Psoas muscle (tissue), 7 donors: ENCODE measurements at regions not wholly inside any gene's neighbourhood (a gene's known extent, or its start where the extent isn't known, plus 50 kb on each side); places are given as distances from the start of the nearest gene placed in this dataset.

Experiments used
- ATAC-seq, 4 donors: fragments of 200-7000 bp; cut with Tn5 transposase; one replicate each; pipeline ENCODE4 v1.9.1; 2020; ENCODE audit warnings: moderate library complexity in 3 of 4, mild to moderate bottlenecking in 2 of 4
- DNase-seq, 2 donors: peaks; one replicate each; pipeline ENCODE4 v3.0.0-alpha.2; 2020
- H3K27ac ChIP-seq: fragments of 200-600 bp; one replicate; pipeline ENCODE4 v1.8.0; 2022
- H3K27me3 ChIP-seq, 3 donors: fragments of 200-600 bp in 1 of 3; one replicate each; pipeline versions ENCODE4 v1.6.1 to v1.8.0; 2013 to 2022; ENCODE audit warnings: low read length in 2 of 3, mild to moderate bottlenecking in 2 of 3, moderate library complexity in 1 of 3; ENCODE audit not compliant: insufficient read depth in 3 of 3
- H3K36me3 ChIP-seq, 2 donors: fragments of 200-600 bp in 1 of 2; one replicate each; pipeline versions ENCODE4 v1.6.1 to v1.8.0; 2013 to 2022; ENCODE audit warnings: low read depth in 1 of 2, mild to moderate bottlenecking in 1 of 2, moderate library complexity in 1 of 2; ENCODE audit not compliant: insufficient read depth in 1 of 2
- H3K4me1 ChIP-seq: fragments of 200-600 bp; one replicate; pipeline ENCODE4 v1.8.0; 2022
- H3K4me3 ChIP-seq: fragments of 200-600 bp; one replicate; pipeline ENCODE4 v1.8.0; 2022; ENCODE audit warnings: mild to moderate bottlenecking
- H3K9me3 ChIP-seq: fragments of 200-600 bp; one replicate; pipeline ENCODE4 v1.8.0; 2022
- WGBS, 3 donors: extraction: QIAGEN DNeasy Blood & Tissue Kit; methylation state at CpG; one replicate each; pipeline versions ENCODE4 v1.1.6 to v1.1.7; 2013; 5-methylcytosine and 5-hydroxymethylcytosine counted together
- intact Hi-C, 2 donors: fragments of 100-400 bp; cut with DNase I; formaldehyde crosslinking; loops; one replicate each; pipeline versions ENCODE4 v1.11.0 to v1.14.2; 2022
- TF ChIP-seq, protein P1 (sequence below): fragments of 200-600 bp; IDR thresholded peaks from one replicate; pipeline ENCODE4 v1.8.0; 2022; ENCODE audit warnings: antibody characterized with exemption
- donor health status: healthy with polysubstance abuse.
- donor health status: DM: no; HTN: no; CAD: no; lungs with moderate emphysema.
- donor health status: Bipolar disorder and iron deficiency.
- donor health status: healthy.
- donor health status: DM: yes; HTN: yes; CAD: no.
- donor health status: DM: no; HTN: no; CAD: no.
- donor health status: DM: yes; HTN: yes; CAD: no.

DNA sequence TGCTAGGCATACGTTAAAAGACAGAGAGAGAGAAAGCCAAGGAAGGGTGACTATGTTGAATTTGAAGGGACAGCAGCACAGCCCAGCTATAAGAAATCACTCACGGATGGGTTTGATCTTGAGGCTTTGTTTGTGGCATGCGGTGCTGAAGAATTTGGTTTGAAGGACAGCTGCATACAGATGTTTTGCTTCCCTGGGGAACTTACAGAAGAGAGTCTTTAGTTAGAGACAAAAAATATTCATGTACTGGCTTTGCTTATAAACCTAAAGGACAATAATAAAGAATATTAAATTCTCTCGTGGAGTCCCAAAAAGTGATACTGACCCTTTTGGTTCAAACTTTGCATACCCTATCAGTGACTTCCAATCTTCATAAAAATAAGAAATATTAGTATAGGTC is 491.4 kb downstream of the NEBL start:
- no peaks in the 10 kb centered on the region for H3K9me3 ChIP-seq
- H3K4me1 ChIP-seq = no peaks in the 10 kb centered on the region
- no peak overlapping the region for H3K4me3 ChIP-seq
- TF ChIP-seq, protein P1, sequence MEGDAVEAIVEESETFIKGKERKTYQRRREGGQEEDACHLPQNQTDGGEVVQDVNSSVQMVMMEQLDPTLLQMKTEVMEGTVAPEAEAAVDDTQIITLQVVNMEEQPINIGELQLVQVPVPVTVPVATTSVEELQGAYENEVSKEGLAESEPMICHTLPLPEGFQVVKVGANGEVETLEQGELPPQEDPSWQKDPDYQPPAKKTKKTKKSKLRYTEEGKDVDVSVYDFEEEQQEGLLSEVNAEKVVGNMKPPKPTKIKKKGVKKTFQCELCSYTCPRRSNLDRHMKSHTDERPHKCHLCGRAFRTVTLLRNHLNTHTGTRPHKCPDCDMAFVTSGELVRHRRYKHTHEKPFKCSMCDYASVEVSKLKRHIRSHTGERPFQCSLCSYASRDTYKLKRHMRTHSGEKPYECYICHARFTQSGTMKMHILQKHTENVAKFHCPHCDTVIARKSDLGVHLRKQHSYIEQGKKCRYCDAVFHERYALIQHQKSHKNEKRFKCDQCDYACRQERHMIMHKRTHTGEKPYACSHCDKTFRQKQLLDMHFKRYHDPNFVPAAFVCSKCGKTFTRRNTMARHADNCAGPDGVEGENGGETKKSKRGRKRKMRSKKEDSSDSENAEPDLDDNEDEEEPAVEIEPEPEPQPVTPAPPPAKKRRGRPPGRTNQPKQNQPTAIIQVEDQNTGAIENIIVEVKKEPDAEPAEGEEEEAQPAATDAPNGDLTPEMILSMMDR = no peak
- WGBS, 3 donors = 40 to 43% (median 41%) methylated on average over 4 of the region's 4 CpGs
- H3K27ac ChIP-seq = no peak overlapping the region
- no peaks in the 10 kb centered on the region for H3K27me3 ChIP-seq
- DNase-seq (no peak), ATAC-seq (no peak)
- intact Hi-C loops = no loop called here
- H3K36me3 ChIP-seq = no peaks in the 10 kb centered on the region

DNA sequence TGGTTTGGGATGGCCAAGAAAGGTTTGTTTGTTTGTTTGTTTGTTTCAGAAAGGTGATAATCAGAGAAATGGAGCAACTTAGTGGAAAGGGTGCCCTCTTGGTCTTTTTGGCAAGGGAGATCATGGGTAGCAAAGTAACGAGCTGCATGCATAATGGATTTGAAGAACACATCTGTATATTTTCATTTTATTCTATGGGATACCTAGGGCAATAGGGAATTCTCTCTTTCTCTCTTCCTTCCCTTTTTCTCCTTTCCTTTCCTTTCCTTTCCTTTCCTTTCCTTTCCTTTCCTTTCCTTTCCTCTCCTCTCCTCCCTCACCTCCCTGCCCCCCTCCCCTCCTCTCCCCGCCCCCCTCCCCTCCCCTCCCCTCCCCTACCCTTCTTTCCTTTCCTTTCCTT is 492.1 kb downstream of the NEBL start:
- Histone ChIP-seq H3K36me3 (no peaks in the 10 kb centered on the region), H3K27ac (no peak overlapping the region), H3K9me3 (no peaks in the 10 kb centered on the region), H3K4me3 (no peak overlapping the region), H3K4me1 (no peaks in the 10 kb centered on the region), H3K27me3 (no peaks in the 10 kb centered on the region)
- ATAC-seq = no peak
- DNase-seq = no peak
- WGBS, 3 donors = 36 to 75% (median 53%) methylated on average over 1 to 2 of the region's 2 CpGs
- TF ChIP-seq, protein P1 = no peak
- intact Hi-C loops = no loop called here

DNA sequence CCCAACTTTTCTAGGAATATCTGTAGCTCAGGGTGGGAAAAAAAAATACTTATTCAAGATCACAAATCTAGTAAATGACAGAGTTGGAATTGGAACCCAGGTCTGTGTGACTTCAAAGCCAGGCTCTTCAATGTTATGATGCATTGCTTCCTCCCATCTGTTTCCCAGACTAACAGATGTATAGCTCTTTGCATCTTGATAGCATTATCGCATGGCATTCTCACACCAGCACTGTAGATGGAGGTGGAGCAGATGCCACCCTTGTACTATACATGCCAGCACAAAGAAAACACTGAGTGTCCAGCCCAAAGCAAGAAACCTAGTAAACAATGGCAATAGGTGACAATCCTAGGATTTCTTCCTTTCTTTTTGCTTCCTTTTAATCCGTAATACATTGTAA is 497.3 kb downstream of the NEBL start:
- H3K27ac ChIP-seq = no peak overlapping the region
- intact Hi-C loops = no loop called here
- ATAC-seq (no peak), DNase-seq (no peak)
- H3K9me3 ChIP-seq = no peaks in the 10 kb centered on the region
- WGBS, 3 donors = 89 to 91% (median 90%) methylated on average over 2 of the region's 2 CpGs
- H3K4me3 ChIP-seq = no peak overlapping the region
- TF ChIP-seq, protein P1 = no peak
- no peaks in the 10 kb centered on the region for H3K36me3 ChIP-seq
- no peaks in the 10 kb centered on the region for H3K27me3 ChIP-seq
- no peaks in the 10 kb centered on the region for H3K4me1 ChIP-seq

DNA sequence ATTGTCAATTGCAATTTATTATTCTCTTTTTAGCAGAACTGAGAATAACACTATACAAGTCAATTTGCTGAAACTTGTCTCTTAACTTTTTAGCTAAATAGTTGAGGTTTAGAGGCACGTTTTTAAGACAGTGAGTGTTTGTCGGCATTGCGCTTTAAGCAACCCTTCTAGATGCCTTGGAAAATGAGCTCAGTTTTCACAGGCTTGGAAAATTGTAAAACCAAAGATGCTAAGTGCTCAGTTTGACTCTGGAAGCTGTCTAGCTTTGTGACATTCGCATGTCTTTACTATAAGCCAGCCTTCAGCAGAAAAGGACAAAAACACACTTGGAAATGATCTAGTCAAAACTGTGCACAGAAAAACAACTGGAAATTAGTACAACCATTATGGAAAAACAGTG is 500.4 kb downstream of the NEBL start:
- 84 to 90% (median 89%) methylated on average over 4 of the region's 4 CpGs for WGBS, 3 donors
- TF ChIP-seq, protein P1 = no peak
- no peak for ATAC-seq

DNA sequence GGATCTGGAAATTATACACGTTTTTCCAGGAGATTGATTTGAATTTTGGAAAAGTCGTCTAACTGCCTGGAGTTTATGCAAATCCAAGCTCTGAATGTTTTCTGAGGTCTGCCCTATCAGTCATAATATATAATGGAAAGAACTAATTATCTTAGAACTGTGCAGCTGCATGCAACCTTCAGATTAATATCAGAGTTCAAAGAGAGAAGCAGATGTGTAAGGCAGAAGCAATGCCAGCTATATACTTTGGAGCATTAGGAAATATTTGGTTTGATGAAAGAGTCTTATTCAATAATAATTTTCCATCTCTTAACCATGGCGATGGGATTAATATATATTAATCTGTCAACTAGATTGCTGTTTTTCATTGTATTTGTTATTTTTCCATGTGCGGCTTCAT is 500.9 kb downstream of the NEBL start:
- Histone ChIP-seq H3K27ac (no peak overlapping the region), H3K4me1 (no peaks in the 10 kb centered on the region), H3K27me3 (no peaks in the 10 kb centered on the region), H3K4me3 (no peak overlapping the region), H3K9me3 (no peaks in the 10 kb centered on the region), H3K36me3 (no peaks in the 10 kb centered on the region)
- ATAC-seq = no peak
- intact Hi-C loops = no loop called here
- no peak for DNase-seq
- WGBS, 3 donors = 70 to 82% (median 77%) methylated on average over 4 of the region's 4 CpGs
- TF ChIP-seq, protein P1 = no peak

More for the DNA sequence above, 500.4 kb downstream of the NEBL start:
- intact Hi-C loops = no loop called here
- H3K27me3 ChIP-seq = no peaks in the 10 kb centered on the region
- H3K9me3 ChIP-seq = no peaks in the 10 kb centered on the region
- no peak for DNase-seq
- H3K4me1 ChIP-seq = no peaks in the 10 kb centered on the region
- no peaks in the 10 kb centered on the region for H3K36me3 ChIP-seq
- no peak overlapping the region for H3K27ac ChIP-seq
- H3K4me3 ChIP-seq = no peak overlapping the region
